OCI-LY7 (cell line): ENCODE measurements at regions not wholly inside any gene's neighbourhood (a gene's known extent, or its start where the extent isn't known, plus 50 kb on each side); places are given as distances from the start of the nearest gene placed in this dataset.

ENCODE experiments used
- BruUV-seq: library from RNA; stranded (reverse); fragments of 400-500 nt; replicated peaks from 2 replicates; lab custom pipeline; 2021; lab: Mats Ljungman, UMichigan
- CTCF ChIA-PET: fragments of 300-600 bp; sonication (Branson Sonifier 250); formaldehyde crosslinking; loops from one replicate; lab custom pipeline; 2022; ENCODE audit warnings: antibody characterized with exemption; ENCODE audit not compliant: unreplicated experiment; lab: Charles Lee
- POLR2A ChIA-PET: fragments of 300-600 bp; sonication (Branson Sonifier 250); formaldehyde crosslinking; loops from one replicate; lab custom pipeline; 2022; ENCODE audit warnings: antibody characterized with exemption; lab: Charles Lee
- DNase-seq: peaks from one replicate; pipeline ENCODE4 v3.0.0-alpha.2; 2015; ENCODE audit warnings: low spot score
- H2AFZ ChIP-seq: fragments of 200-600 bp; sonication (generic), shearing (Covaris generic); 2 replicates; pipeline ENCODE4 v1.6.1; 2014; ENCODE audit warnings: mild to moderate bottlenecking, antibody characterized with exemption, low read length, moderate library complexity
- H3K27ac ChIP-seq: fragments of 200-600 bp; sonication (generic); 2 replicates; pipeline ENCODE4 v1.5.1; 2014; ENCODE audit warnings: mixed run types, low read depth, mild to moderate bottlenecking, moderate library complexity, low read length, inconsistent platforms; ENCODE audit not compliant: poor library complexity, severe bottlenecking
- H3K36me3 ChIP-seq: fragments of 200-600 bp; sonication (generic); 2 replicates; pipeline ENCODE4 v1.6.1; 2014; ENCODE audit warnings: mild to moderate bottlenecking, antibody characterized with exemption, low read length, moderate library complexity, mixed read lengths; ENCODE audit not compliant: insufficient read depth
- H3K4me1 ChIP-seq: fragments of 200-600 bp; sonication (generic); 2 replicates; pipeline ENCODE4 v1.5.1; 2014; ENCODE audit warnings: mild to moderate bottlenecking, low read length; ENCODE audit not compliant: insufficient read depth, poor library complexity, severe bottlenecking
- H3K4me2 ChIP-seq: fragments of 200-600 bp; sonication (generic); 2 replicates; pipeline ENCODE4 v1.6.1; 2014; ENCODE audit warnings: mild to moderate bottlenecking, low read length
- H3K4me3 ChIP-seq: fragments of 200-600 bp; sonication (generic); 2 replicates; pipeline ENCODE4 v1.5.1; 2014; ENCODE audit warnings: mild to moderate bottlenecking, low read depth, low read length; ENCODE audit not compliant: poor library complexity, severe bottlenecking
- H3K79me2 ChIP-seq: fragments of 200-600 bp; sonication (generic); 2 replicates; pipeline ENCODE4 v1.6.1; 2016; ENCODE audit warnings: low read depth, mild to moderate bottlenecking, low read length, moderate library complexity, mixed read lengths; ENCODE audit not compliant: insufficient read depth
- H3K9me2 ChIP-seq: fragments of 200-600 bp; sonication (generic); 2 replicates; pipeline ENCODE4 v1.6.1; 2016; ENCODE audit warnings: mild to moderate bottlenecking, low read length, mixed read lengths; ENCODE audit not compliant: insufficient read depth
- H3K9me3 ChIP-seq: fragments of 200-600 bp; sonication (generic); 2 replicates; pipeline ENCODE4 v1.6.1; 2014; ENCODE audit warnings: mild to moderate bottlenecking, mixed run types, low read length, mixed read lengths
- H4K20me1 ChIP-seq: fragments of 200-600 bp; sonication (generic); 2 replicates; pipeline ENCODE4 v1.6.1; 2014; ENCODE audit warnings: mild to moderate bottlenecking, antibody characterized with exemption, low read length, moderate library complexity, mixed read lengths; ENCODE audit not compliant: insufficient read depth
- EZH2phosphoT487 ChIP-seq: fragments of 200-600 bp; sonication (generic); IDR thresholded peaks from 2 replicates; pipeline ENCODE4 v1.6.1; 2018; ENCODE audit warnings: low read depth, borderline replicate concordance, mild to moderate bottlenecking, mixed run types, antibody characterized with exemption, low read length, moderate library complexity, mixed read lengths
- intact Hi-C: fragments of 100-400 bp; cut with micrococcal nuclease; formaldehyde crosslinking; loops from one replicate; pipeline ENCODE4 v1.10.0; 2022; ENCODE audit not compliant: unreplicated experiment
- TF ChIP-seq, protein P1 (sequence below): fragments of 200-600 bp; sonication (generic); conservative IDR thresholded peaks from 2 replicates; pipeline ENCODE4 v1.5.1; 2014; ENCODE audit warnings: mild to moderate bottlenecking, antibody characterized with exemption, low read length, moderate library complexity, mixed read lengths

DNA sequence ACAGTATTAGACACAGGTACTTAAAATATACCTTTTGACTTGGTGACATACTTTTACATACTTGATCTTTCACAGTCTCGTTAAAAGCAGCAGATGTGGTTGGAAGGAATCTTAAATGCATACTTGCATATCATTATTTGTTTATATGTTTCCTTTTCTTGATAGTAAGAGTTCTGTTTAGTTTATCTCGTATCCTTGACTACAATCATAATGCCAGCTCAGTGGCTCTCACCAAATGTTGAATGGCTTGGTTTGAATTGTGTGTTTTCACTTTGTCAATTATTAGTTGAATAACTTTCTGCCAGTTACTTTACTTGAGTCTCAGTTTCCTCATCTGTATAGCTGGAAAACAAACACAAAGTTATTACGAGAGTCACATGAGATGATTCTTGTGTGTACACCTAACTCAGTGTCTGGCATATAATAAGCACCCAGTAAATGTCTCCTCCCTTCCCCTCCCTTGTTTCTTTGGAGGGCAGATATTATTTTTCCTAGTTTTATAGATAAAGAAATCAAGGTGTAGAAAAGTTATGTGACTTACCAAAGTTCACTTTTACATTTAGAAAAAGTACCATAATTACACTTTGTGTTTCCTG is 131.6 kb upstream of the IVNS1ABP start:
- Histone ChIP-seq H3K9me3 (no peaks in the 10 kb centered on the region), H3K4me3 (no peak overlapping the region), H3K79me2 (no peaks in the 10 kb centered on the region), H3K4me1 (no peaks in the 10 kb centered on the region), H2AFZ (no peak overlapping the region), H3K36me3 (no peaks in the 10 kb centered on the region), H4K20me1 (no peaks in the 10 kb centered on the region), H3K27ac (no peak overlapping the region), H3K9me2 (no peaks in the 10 kb centered on the region), H3K4me2 (no peak overlapping the region)
- intact Hi-C loops: no loop called here
- BruUV-seq: no TSS peak
- TF ChIP-seq, protein P1, sequence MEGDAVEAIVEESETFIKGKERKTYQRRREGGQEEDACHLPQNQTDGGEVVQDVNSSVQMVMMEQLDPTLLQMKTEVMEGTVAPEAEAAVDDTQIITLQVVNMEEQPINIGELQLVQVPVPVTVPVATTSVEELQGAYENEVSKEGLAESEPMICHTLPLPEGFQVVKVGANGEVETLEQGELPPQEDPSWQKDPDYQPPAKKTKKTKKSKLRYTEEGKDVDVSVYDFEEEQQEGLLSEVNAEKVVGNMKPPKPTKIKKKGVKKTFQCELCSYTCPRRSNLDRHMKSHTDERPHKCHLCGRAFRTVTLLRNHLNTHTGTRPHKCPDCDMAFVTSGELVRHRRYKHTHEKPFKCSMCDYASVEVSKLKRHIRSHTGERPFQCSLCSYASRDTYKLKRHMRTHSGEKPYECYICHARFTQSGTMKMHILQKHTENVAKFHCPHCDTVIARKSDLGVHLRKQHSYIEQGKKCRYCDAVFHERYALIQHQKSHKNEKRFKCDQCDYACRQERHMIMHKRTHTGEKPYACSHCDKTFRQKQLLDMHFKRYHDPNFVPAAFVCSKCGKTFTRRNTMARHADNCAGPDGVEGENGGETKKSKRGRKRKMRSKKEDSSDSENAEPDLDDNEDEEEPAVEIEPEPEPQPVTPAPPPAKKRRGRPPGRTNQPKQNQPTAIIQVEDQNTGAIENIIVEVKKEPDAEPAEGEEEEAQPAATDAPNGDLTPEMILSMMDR: no peak
- TF ChIP-seq EZH2phosphoT487: no peak
- CTCF ChIA-PET: no interaction called here
- DNase-seq: no peak
- POLR2A ChIA-PET: no interaction called here

DNA sequence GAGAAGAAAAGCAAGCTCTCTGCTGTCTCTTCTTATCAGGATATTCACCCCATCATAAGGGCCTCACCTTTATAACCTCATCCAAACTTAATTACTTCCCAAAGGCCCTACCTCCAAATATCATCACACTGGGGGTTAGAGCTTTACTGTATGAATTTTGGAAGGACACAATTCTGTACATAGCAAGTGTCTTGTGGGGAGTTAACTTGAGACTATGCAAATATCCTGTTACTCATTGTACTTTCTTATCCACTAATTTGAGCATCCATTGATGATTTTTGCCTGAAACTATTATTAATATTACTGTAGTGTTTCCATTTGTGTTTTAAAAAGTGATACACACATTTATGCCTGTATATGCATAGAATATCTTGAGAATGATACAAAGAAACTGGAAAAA is 129.1 kb upstream of the IVNS1ABP start:
- BruUV-seq: no TSS peak
- no peaks in the 10 kb centered on the region for H3K79me2 ChIP-seq
- POLR2A ChIA-PET: no interaction called here
- CTCF ChIA-PET: no interaction called here
- no peak for DNase-seq
- H3K9me2 ChIP-seq: no peaks in the 10 kb centered on the region
- no peak overlapping the region for H3K27ac ChIP-seq
- TF ChIP-seq, protein P1: no peak
- no peaks in the 10 kb centered on the region for H3K9me3 ChIP-seq
- no peak overlapping the region for H2AFZ ChIP-seq
- no peaks in the 10 kb centered on the region for H3K36me3 ChIP-seq
- no peak overlapping the region for H3K4me3 ChIP-seq
- H4K20me1 ChIP-seq: no peaks in the 10 kb centered on the region
- H3K4me2 ChIP-seq: no peak overlapping the region
- intact Hi-C loops: no loop called here
- no peaks in the 10 kb centered on the region for H3K4me1 ChIP-seq

DNA sequence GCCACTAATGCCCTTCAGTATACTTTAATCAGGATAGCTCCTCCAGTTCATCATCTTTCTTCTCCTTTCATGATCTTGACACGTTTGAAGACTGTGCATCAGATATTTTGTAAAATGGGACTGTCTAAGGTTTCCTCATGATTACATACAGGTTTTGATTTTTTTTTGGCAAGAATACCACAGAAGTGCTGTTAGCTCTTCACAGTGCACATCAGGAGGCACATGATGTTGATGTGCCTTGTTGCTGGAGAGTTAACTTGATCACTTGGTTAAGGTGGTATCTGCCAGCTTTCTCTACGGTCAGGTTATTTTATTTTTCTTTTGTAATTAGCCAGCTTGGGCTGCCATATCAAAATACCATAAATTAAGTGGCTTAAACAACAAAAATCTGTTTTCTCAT is 128.6 kb upstream of the IVNS1ABP start:
- Histone ChIP-seq H3K4me2 (no peak overlapping the region), H3K79me2 (no peaks in the 10 kb centered on the region), H3K4me1 (no peaks in the 10 kb centered on the region), H3K9me2 (no peaks in the 10 kb centered on the region), H2AFZ (no peak overlapping the region), H3K9me3 (no peaks in the 10 kb centered on the region), H3K36me3 (no peaks in the 10 kb centered on the region), H4K20me1 (no peaks in the 10 kb centered on the region), H3K4me3 (no peak overlapping the region), H3K27ac (no peak overlapping the region)
- intact Hi-C loops: no loop called here
- POLR2A ChIA-PET: no interaction called here
- TF ChIP-seq EZH2phosphoT487: no peak
- TF ChIP-seq, protein P1: no peak
- DNase-seq: no peak
- no TSS peak for BruUV-seq
- CTCF ChIA-PET: no interaction called here
